ENCODE measurements at regions not wholly inside any gene's neighbourhood (a gene's known extent, or its start where the extent isn't known, plus 50 kb on each side); places are given as distances from the start of the nearest gene placed in this dataset.

DNA sequence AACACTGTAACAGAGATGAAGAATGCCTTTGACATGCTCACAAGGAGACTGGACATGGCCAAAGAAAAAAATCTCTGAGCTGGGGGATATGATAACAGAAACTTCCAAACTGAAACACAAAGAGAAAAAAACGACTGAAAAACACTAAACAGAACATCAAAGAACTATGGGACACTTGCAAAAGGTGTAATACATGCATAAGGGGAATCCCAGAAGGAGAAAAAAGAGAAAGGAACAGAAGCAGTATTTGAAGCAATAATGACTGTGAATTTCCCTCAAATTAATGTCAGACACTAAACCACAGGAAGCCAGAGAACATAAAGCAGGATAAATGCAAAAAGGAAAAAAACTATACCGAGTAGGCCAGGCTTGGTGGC lies 117.4 kb upstream of the ARID1B start:
- Histone ChIP-seq H2AK5ac (ENCODE audit: low read length, severe bottlenecking) (no peak overlapping the region), H3K36me3 (ENCODE audit: control insufficient read depth in 1 of 2, insufficient read depth in 2 of 2, low read depth in 1 of 2, low read length in 2 of 2) (no peaks in the 10 kb centered on the region), H3K9ac (ENCODE audit: low read length) (no peak overlapping the region), H3K9me3 (ENCODE audit: control insufficient read depth, low read length) (no peaks in the 10 kb centered on the region), H2BK5ac (ENCODE audit: low read depth, low read length, poor library complexity, severe bottlenecking) (no peak overlapping the region), H3K14ac (ENCODE audit: low read length in 2 of 2) (no peak overlapping the region), H3K27ac (ENCODE audit: low read length, poor library complexity, severe bottlenecking) (no peak overlapping the region), H3K4me2 (ENCODE audit: low read length, poor library complexity, severe bottlenecking) (no peak overlapping the region), H2BK120ac (ENCODE audit: low read depth, low read length) (no peak overlapping the region), H3K79me1 (replicated peaks; ENCODE audit: low read length, poor library complexity, severe bottlenecking) (no peaks in the 10 kb centered on the region), H3K4me3 (ENCODE audit: insufficient read depth in 1 of 2, low read depth in 1 of 2, low read length in 2 of 2) (no peak overlapping the region), H2AFZ (ENCODE audit: low read depth, low read length) (no peak overlapping the region), H3K4ac (ENCODE audit: low read depth in 1 of 2, low read length in 2 of 2) (no peak overlapping the region), H2BK12ac (ENCODE audit: low read length in 2 of 2) (no peak overlapping the region), H3K23ac (ENCODE audit: low read length in 2 of 2) (no peak overlapping the region), H3K18ac (ENCODE audit: low read depth in 1 of 2, low read length in 2 of 2) (no peak overlapping the region), H3K4me1 (ENCODE audit: control insufficient read depth, insufficient read depth, low read depth, low read length) (peaks cover 2% of the 10 kb centered on the region), H4K8ac (ENCODE audit: low read length) (no peak overlapping the region), H3K27me3 (ENCODE audit: control insufficient read depth in 1 of 2, insufficient read depth in 1 of 2, low read length in 2 of 2) (no peaks in the 10 kb centered on the region), H4K91ac (ENCODE audit: low read length) (no peak overlapping the region), H2BK15ac (ENCODE audit: low read depth, poor library complexity, severe bottlenecking) (no peak overlapping the region)
- no peak for DNase-seq
- WGBS = 81% methylated on average over 1 of the region's 2 CpGs

DNA sequence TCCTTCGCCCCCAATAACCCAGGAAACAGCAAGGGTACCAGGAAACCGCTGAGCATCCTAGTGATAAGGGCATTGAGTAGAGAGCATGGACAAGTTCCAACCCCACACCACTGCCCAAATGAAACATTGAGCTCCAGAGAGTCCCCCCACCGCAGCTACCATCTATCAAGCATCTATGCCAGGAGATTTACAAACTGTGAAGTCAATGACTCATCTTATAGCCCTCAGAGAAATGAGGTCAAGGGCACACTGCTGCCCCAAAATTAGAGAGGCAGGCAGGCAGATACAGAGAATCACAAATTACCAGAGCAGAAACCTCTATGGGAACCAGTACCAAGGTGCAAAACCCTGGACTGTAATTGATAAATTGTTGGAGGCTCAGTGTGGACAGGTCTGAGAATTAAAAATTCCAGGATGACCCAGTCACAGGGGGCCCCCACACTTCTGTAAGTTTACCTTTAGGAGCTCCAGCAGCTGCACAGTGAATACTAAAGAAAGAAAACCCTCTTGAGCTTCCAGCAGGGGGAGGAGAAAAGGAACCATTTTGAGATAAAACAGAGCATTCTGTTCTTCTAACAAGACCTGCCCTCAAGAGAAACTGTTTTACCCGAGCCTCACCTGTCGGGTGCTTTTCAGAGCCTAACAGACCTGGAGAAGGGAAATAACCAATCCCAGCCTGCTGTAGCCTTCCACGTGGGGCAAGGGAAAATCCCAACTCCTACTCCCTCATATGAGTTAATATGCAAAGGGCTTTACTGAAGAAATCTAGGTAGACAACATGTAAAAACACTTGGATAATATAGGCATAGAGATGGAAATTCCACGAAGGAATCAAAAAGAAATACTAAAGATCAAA lies 118.0 kb upstream of the ARID1B start:
- H3K9ac ChIP-seq (ENCODE audit: low read length) = peak overlapping the region; percentile 79
- no peaks in the 10 kb centered on the region for H3K79me1 ChIP-seq (replicated peaks; ENCODE audit: low read length, poor library complexity, severe bottlenecking)

DNA sequence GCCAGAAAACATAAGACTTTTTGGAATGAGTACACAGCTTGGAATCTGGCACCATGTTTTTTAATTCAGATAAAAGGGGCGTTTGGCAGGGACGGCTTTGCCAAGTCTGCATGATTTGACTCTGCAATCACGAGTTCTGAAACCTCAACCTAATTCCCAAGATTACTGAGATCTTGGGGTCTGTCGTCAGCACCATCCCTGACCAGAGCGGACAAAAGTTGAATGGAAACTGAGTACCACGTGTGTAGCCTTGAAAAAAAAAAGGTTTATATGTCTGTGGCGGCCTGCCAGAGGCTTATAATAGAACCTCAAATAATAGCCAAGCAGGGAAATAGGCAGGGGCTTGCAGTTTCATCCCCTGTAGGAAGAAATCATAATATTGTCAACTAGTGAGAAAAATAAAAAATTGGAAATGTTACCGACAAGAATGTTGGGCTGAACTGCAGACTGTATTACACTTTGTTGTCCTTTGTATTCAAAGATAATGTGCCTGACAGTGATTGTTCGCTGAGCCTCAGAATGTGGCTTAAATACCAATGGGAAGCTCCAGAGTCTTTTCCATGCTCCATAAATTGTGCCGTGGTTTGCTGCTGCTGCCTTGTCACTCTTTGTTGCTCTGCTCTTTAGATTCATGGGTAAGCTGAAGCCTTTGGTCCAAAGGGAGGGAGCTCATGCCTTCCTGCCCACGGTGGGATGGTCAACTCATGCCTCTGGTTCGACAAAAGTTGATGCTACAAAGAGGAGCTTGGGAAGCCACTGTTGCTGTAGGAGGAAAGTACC lies 118.8 kb upstream of the ARID1B start:
- H2AFZ ChIP-seq (ENCODE audit: low read depth, low read length) = no peak overlapping the region
- no peaks in the 10 kb centered on the region for H3K9me3 ChIP-seq (ENCODE audit: control insufficient read depth, low read length)
- no peaks in the 10 kb centered on the region for H3K27me3 ChIP-seq (ENCODE audit: control insufficient read depth in 1 of 2, insufficient read depth in 1 of 2, low read length in 2 of 2)

More for the DNA sequence above, 118.0 kb upstream of the ARID1B start:
- Histone ChIP-seq H3K36me3 (ENCODE audit: control insufficient read depth in 1 of 2, insufficient read depth in 2 of 2, low read depth in 1 of 2, low read length in 2 of 2) (no peaks in the 10 kb centered on the region), H4K8ac (ENCODE audit: low read length) (no peak overlapping the region), H3K4me2 (ENCODE audit: low read length, poor library complexity, severe bottlenecking) (no peak overlapping the region), H2AFZ (ENCODE audit: low read depth, low read length) (no peak overlapping the region), H3K4ac (ENCODE audit: low read depth in 1 of 2, low read length in 2 of 2) (no peak overlapping the region), H3K4me3 (ENCODE audit: insufficient read depth in 1 of 2, low read depth in 1 of 2, low read length in 2 of 2) (peak overlapping the region in 1 of 2 experiments; percentile 61), H2BK120ac (ENCODE audit: low read depth, low read length) (no peak overlapping the region), H3K23ac (ENCODE audit: low read length in 2 of 2) (no peak overlapping the region), H3K27ac (ENCODE audit: low read length, poor library complexity, severe bottlenecking) (no peak overlapping the region), H3K18ac (ENCODE audit: low read depth in 1 of 2, low read length in 2 of 2) (no peak overlapping the region), H2BK15ac (ENCODE audit: low read depth, poor library complexity, severe bottlenecking) (no peak overlapping the region), H2BK5ac (ENCODE audit: low read depth, low read length, poor library complexity, severe bottlenecking) (no peak overlapping the region), H2AK5ac (ENCODE audit: low read length, severe bottlenecking) (no peak overlapping the region), H4K91ac (ENCODE audit: low read length) (no peak overlapping the region), H3K14ac (ENCODE audit: low read length in 2 of 2) (no peak overlapping the region), H2BK12ac (ENCODE audit: low read length in 2 of 2) (no peak overlapping the region), H3K4me1 (ENCODE audit: control insufficient read depth, insufficient read depth, low read depth, low read length) (peaks cover 2% of the 10 kb centered on the region), H3K27me3 (ENCODE audit: control insufficient read depth in 1 of 2, insufficient read depth in 1 of 2, low read length in 2 of 2) (no peaks in the 10 kb centered on the region), H3K9me3 (ENCODE audit: control insufficient read depth, low read length) (no peaks in the 10 kb centered on the region)
- peak; percentile 6 for DNase-seq
- 86% methylated on average over 5 of the region's 7 CpGs for WGBS

DNA sequence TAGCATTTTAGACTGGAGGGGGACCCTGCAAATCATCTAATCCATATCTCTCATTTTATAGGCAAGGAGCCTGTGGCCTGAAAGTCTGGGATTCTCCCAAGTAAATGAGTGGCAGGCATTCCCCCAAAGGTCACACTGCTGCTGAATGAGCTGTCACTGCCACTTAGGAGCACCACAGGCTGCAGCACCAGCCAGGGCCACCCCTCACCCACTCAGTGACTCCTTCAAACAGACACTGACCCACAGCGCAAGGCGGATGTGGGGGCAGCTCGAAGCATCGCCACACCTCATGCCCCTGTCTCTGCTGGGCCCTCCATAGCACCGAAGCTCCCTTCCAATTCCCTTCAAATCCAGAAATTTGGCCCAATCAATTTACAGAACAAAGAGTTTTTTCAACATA lies 119.9 kb upstream of the ARID1B start:
- 88% methylated on average over 5 of the region's 5 CpGs for WGBS
- H3K18ac ChIP-seq (ENCODE audit: low read depth in 1 of 2, low read length in 2 of 2) = no peak overlapping the region
- H3K4me2 ChIP-seq (ENCODE audit: low read length, poor library complexity, severe bottlenecking) = no peak overlapping the region
- H3K36me3 ChIP-seq (ENCODE audit: control insufficient read depth in 1 of 2, insufficient read depth in 2 of 2, low read depth in 1 of 2, low read length in 2 of 2) = no peaks in the 10 kb centered on the region
- no peak overlapping the region for H3K23ac ChIP-seq (ENCODE audit: low read length in 2 of 2)
- no peak overlapping the region for H4K91ac ChIP-seq (ENCODE audit: low read length)
- no peaks in the 10 kb centered on the region for H3K27me3 ChIP-seq (ENCODE audit: control insufficient read depth in 1 of 2, insufficient read depth in 1 of 2, low read length in 2 of 2)
- H3K4ac ChIP-seq (ENCODE audit: low read depth in 1 of 2, low read length in 2 of 2) = no peak overlapping the region
- DNase-seq = no peak
- H2BK5ac ChIP-seq (ENCODE audit: low read depth, low read length, poor library complexity, severe bottlenecking) = no peak overlapping the region
- H2BK120ac ChIP-seq (ENCODE audit: low read depth, low read length) = no peak overlapping the region
- H4K8ac ChIP-seq (ENCODE audit: low read length) = no peak overlapping the region
- no peak overlapping the region for H3K4me3 ChIP-seq (ENCODE audit: insufficient read depth in 1 of 2, low read depth in 1 of 2, low read length in 2 of 2)
- no peaks in the 10 kb centered on the region for H3K9me3 ChIP-seq (ENCODE audit: control insufficient read depth, low read length)
- H3K27ac ChIP-seq (ENCODE audit: low read length, poor library complexity, severe bottlenecking) = no peak overlapping the region
- no peak overlapping the region for H2BK15ac ChIP-seq (ENCODE audit: low read depth, poor library complexity, severe bottlenecking)
- no peak overlapping the region for H2AK5ac ChIP-seq (ENCODE audit: low read length, severe bottlenecking)
- peaks cover 2% of the 10 kb centered on the region for H3K4me1 ChIP-seq (ENCODE audit: control insufficient read depth, insufficient read depth, low read depth, low read length)
- H3K14ac ChIP-seq (ENCODE audit: low read length in 2 of 2) = peak overlapping the region in 1 of 2 experiments; percentile 58
- H3K79me1 ChIP-seq (replicated peaks; ENCODE audit: low read length, poor library complexity, severe bottlenecking) = no peaks in the 10 kb centered on the region
- no peak overlapping the region for H2BK12ac ChIP-seq (ENCODE audit: low read length in 2 of 2)
- H2AFZ ChIP-seq (ENCODE audit: low read depth, low read length) = no peak overlapping the region
- H3K9ac ChIP-seq (ENCODE audit: low read length) = peak overlapping the region; percentile 79

More for the DNA sequence above, 118.8 kb upstream of the ARID1B start:
- Histone ChIP-seq H2BK12ac (ENCODE audit: low read length in 2 of 2) (no peak overlapping the region), H2BK5ac (ENCODE audit: low read depth, low read length, poor library complexity, severe bottlenecking) (no peak overlapping the region), H4K8ac (ENCODE audit: low read length) (no peak overlapping the region), H3K27ac (ENCODE audit: low read length, poor library complexity, severe bottlenecking) (no peak overlapping the region), H3K4me3 (ENCODE audit: insufficient read depth in 1 of 2, low read depth in 1 of 2, low read length in 2 of 2) (peak overlapping the region in 1 of 2 experiments; percentile 61), H3K18ac (ENCODE audit: low read depth in 1 of 2, low read length in 2 of 2) (no peak overlapping the region), H3K14ac (ENCODE audit: low read length in 2 of 2) (no peak overlapping the region), H3K4ac (ENCODE audit: low read depth in 1 of 2, low read length in 2 of 2) (no peak overlapping the region), H2BK15ac (ENCODE audit: low read depth, poor library complexity, severe bottlenecking) (no peak overlapping the region), H3K23ac (ENCODE audit: low read length in 2 of 2) (no peak overlapping the region), H3K4me1 (ENCODE audit: control insufficient read depth, insufficient read depth, low read depth, low read length) (peaks cover 2% of the 10 kb centered on the region), H3K4me2 (ENCODE audit: low read length, poor library complexity, severe bottlenecking) (no peak overlapping the region), H4K91ac (ENCODE audit: low read length) (no peak overlapping the region), H3K36me3 (ENCODE audit: control insufficient read depth in 1 of 2, insufficient read depth in 2 of 2, low read depth in 1 of 2, low read length in 2 of 2) (no peaks in the 10 kb centered on the region), H3K79me1 (replicated peaks; ENCODE audit: low read length, poor library complexity, severe bottlenecking) (no peaks in the 10 kb centered on the region), H2AK5ac (ENCODE audit: low read length, severe bottlenecking) (no peak overlapping the region), H2BK120ac (ENCODE audit: low read depth, low read length) (no peak overlapping the region), H3K9ac (ENCODE audit: low read length) (peak overlapping the region; percentile 79)
- WGBS = 77% methylated on average over 12 of the region's 12 CpGs
- no peak for DNase-seq
